Vagina (tissue), 2 donors: ENCODE measurements at regions not wholly inside any gene's neighbourhood (a gene's known extent, or its start where the extent isn't known, plus 50 kb on each side); places are given as distances from the start of the nearest gene placed in this dataset.
A peak's percentile ranks its signal among the peaks of the same experiment; 100 is the strongest.
"Not testable (repeated sequence)": the region's sequence is repeated elsewhere in the genome, so short reads cannot be mapped to it uniquely, and the experiment has no call there.

Experiments
- DNase-seq, 2 donors: peaks; one replicate each; pipeline ENCODE4 v3.0.0-alpha.2; 2017; ENCODE audit errors: extremely low spot score in 2 of 2
- H3K27ac ChIP-seq: fragments of 200-600 bp; sonication (generic); one replicate; pipeline ENCODE4 v1.5.1; 2019
- H3K27me3 ChIP-seq: fragments of 200-600 bp; sonication (generic); one replicate; pipeline ENCODE4 v1.5.1; 2019
- H3K36me3 ChIP-seq, 2 donors: fragments of 200-600 bp; sonication (generic); one replicate each; pipeline ENCODE4 v1.5.1; 2017 to 2019
- H3K4me1 ChIP-seq: fragments of 200-600 bp; sonication (generic); one replicate; pipeline ENCODE4 v1.5.1; 2019
- H3K4me3 ChIP-seq, 2 donors: fragments of 200-600 bp; sonication (generic); 1 replicate in 1 of 2; 2 replicates in 1 of 2; pipeline ENCODE4 v1.5.1; 2016 to 2019
- H3K9me3 ChIP-seq: fragments of 200-600 bp; sonication (generic); one replicate; pipeline ENCODE4 v1.5.1; 2019
- POLR2A ChIP-seq, 2 donors: fragments of 450-650 bp; IDR thresholded peaks; one replicate each; pipeline ENCODE4 v1.6.1; 2017; ENCODE audit warnings: antibody characterized with exemption in 2 of 2, mild to moderate bottlenecking in 2 of 2, moderate library complexity in 2 of 2
- POLR2AphosphoS5 ChIP-seq, 2 donors: sonication (generic); formaldehyde crosslinking; IDR thresholded peaks; one replicate each; pipeline ENCODE4 v1.9.0; 2017; ENCODE audit warnings: antibody characterized with exemption in 2 of 2, mild to moderate bottlenecking in 2 of 2, low read depth in 1 of 2; ENCODE audit not compliant: insufficient read depth in 1 of 2
- intact Hi-C: fragments of 100-400 bp; cut with DNase I; formaldehyde crosslinking; loops from one replicate; pipeline ENCODE4 v1.15.1; 2023
- TF ChIP-seq, protein P1 (sequence below), 3 experiments: fragments of 450-650 bp in 2 of 3; fragments of 200-600 bp in 1 of 3; sonication (generic) in 1 of 3; IDR thresholded peaks; one replicate each; pipeline ENCODE4 v1.5.1; 2017 to 2019; ENCODE audit warnings: antibody characterized with exemption in 3 of 3, mild to moderate bottlenecking in 2 of 3, moderate library complexity in 2 of 3

DNA sequence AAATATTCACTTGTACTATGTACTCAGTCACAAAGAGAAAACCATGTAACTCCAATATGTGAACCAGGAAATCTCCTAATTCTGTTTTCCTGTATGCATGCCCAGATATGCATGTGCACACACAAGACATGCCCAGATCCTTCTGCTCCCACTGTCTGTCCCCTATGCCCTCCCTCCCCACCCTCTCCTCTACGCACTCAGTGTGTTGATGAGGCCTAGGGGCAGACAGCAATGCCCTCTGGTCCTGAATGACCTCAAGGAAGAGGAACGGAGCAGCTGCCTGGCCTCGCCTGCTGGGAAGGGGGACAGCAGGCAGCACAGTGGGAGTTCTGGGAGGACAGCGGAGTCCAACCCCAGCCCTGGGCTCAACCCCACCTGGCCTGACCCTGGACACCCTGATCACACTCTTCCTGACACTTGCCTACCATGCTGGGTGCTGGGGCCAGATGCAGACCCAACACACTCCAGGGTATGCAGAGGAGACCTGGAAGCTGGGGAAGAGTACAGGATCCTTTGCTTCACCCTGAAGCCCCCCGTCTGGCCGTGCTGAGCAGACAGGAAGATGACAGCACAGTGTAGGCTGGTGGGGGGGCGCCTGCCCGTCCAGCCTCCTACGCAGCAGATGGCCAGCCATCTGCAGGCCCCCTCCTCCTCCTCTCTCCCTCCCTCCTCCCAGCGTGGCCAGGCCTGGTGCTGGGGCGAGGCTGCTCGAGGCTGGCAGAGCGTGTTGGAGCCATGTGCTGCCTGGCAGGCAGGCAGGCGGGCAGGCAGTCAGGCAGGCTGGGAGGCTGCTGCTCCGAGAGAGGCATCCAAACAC, 106.6 kb upstream of the NCOR2 start:
- Histone ChIP-seq H3K27me3 (no peaks in the 10 kb centered on the region), H3K36me3 (no peaks in the 10 kb centered on the region), H3K27ac (peak overlapping the region; percentile 13), H3K4me3 (no peak overlapping the region), H3K4me1 (peaks cover 22% of the 10 kb centered on the region), H3K9me3 (no peaks in the 10 kb centered on the region)
- TF ChIP-seq POLR2AphosphoS5 (IDR thresholded peaks at IDR 0.05; ENCODE audit: insufficient read depth in 1 of 2, low read depth in 1 of 2) (no peak), POLR2A (IDR thresholded peaks at IDR 0.05) (no peak)
- TF ChIP-seq, protein P1, sequence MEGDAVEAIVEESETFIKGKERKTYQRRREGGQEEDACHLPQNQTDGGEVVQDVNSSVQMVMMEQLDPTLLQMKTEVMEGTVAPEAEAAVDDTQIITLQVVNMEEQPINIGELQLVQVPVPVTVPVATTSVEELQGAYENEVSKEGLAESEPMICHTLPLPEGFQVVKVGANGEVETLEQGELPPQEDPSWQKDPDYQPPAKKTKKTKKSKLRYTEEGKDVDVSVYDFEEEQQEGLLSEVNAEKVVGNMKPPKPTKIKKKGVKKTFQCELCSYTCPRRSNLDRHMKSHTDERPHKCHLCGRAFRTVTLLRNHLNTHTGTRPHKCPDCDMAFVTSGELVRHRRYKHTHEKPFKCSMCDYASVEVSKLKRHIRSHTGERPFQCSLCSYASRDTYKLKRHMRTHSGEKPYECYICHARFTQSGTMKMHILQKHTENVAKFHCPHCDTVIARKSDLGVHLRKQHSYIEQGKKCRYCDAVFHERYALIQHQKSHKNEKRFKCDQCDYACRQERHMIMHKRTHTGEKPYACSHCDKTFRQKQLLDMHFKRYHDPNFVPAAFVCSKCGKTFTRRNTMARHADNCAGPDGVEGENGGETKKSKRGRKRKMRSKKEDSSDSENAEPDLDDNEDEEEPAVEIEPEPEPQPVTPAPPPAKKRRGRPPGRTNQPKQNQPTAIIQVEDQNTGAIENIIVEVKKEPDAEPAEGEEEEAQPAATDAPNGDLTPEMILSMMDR (IDR thresholded peaks at IDR 0.05): no peak
- intact Hi-C loops: loop anchor here (10.0 kb wide), 1 partner anchor 91 kb away; no protein-coding TSS in a partner anchor
- DNase-seq: no peak

GRCh38 chr12:124669271-124669721, 101.9 kb upstream of the NCOR2 start:
- H3K4me3 ChIP-seq, H3K36me3 ChIP-seq, DNase-seq, H3K27ac ChIP-seq, H3K9me3 ChIP-seq, intact Hi-C loops, H3K27me3 ChIP-seq, H3K4me1 ChIP-seq: not testable (repeated sequence)

GRCh38 chr12:124668602-124669001, 101.2 kb upstream of the NCOR2 start:
- Histone ChIP-seq H3K27ac (no peak overlapping the region), H3K36me3 (no peaks in the 10 kb centered on the region), H3K9me3 (no peaks in the 10 kb centered on the region), H3K4me3 (no peak overlapping the region), H3K4me1 (peaks cover 4% of the 10 kb centered on the region), H3K27me3 (no peaks in the 10 kb centered on the region)
- intact Hi-C loops: no loop called here
- no peak for TF ChIP-seq POLR2AphosphoS5 (IDR thresholded peaks at IDR 0.05; ENCODE audit: insufficient read depth in 1 of 2, low read depth in 1 of 2)
- no peak for TF ChIP-seq POLR2A (IDR thresholded peaks at IDR 0.05)
- TF ChIP-seq, protein P1 (IDR thresholded peaks at IDR 0.05): no peak
- DNase-seq: no peak

GRCh38 chr12:124667506-124668326, 100.3 kb upstream of the NCOR2 start:
- Histone ChIP-seq H3K4me1 (no peaks in the 10 kb centered on the region), H3K4me3 (no peak overlapping the region), H3K36me3 (no peaks in the 10 kb centered on the region), H3K9me3 (no peaks in the 10 kb centered on the region), H3K27me3 (no peaks in the 10 kb centered on the region), H3K27ac (no peak overlapping the region)
- intact Hi-C loops: no loop called here
- no peak for DNase-seq
- TF ChIP-seq, protein P1 (IDR thresholded peaks at IDR 0.05): no peak
- TF ChIP-seq POLR2AphosphoS5 (IDR thresholded peaks at IDR 0.05; ENCODE audit: insufficient read depth in 1 of 2, low read depth in 1 of 2) (no peak), POLR2A (IDR thresholded peaks at IDR 0.05) (no peak)

- intact Hi-C loops: no loop called here
- no peak for TF ChIP-seq POLR2A (IDR thresholded peaks at IDR 0.05)
- TF ChIP-seq, protein P1 (IDR thresholded peaks at IDR 0.05): no peak
- no peak for TF ChIP-seq POLR2AphosphoS5 (IDR thresholded peaks at IDR 0.05; ENCODE audit: insufficient read depth in 1 of 2, low read depth in 1 of 2)
- Histone ChIP-seq H3K9me3 (no peaks in the 10 kb centered on the region), H3K27ac (no peak overlapping the region), H3K27me3 (no peaks in the 10 kb centered on the region), H3K36me3 (no peaks in the 10 kb centered on the region), H3K4me1 (no peaks in the 10 kb centered on the region), H3K4me3 (no peak overlapping the region)
- DNase-seq: no peak
Measured at GRCh38 chr12:124666722-124667259, 99.4 kb upstream of the NCOR2 start.
